ENCODE measurements at regions not wholly inside any gene's neighbourhood (a gene's known extent, or its start where the extent isn't known, plus 50 kb on each side); places are given as distances from the start of the nearest gene placed in this dataset.

DNA sequence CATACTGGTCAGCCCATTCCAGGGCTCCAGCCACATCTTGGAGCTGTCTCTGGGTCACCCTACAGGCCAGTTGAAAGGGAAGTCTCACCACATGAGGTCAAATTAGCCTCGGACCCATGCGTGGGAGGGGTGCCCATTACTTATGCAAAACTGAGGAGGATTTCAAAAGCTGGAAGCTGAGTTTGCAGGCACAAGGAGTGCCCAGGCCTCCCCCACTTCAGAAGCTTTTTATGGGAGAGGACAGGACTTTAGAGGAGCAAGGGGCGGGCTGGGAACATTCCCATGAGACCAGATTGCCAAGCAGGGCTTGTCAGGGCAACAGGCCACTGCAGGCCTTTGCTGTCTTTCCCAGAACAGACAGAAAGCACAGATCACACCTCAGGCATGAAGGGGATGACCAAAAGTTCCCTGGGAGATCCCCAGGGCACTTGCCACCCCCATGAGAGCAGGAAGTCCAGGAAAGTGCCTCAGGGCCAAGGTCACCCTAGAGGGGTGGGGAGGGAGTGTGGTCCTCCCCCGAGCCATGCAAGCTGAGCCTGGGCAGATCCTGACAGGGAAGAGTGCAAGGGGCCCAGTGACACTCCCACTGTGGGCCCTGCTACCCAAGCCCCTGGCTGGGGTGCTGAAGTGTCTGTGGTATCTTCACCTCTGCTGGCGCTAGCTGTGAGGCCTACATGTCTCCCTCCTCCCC is 267.7 kb downstream of the BCL11A start:
- no peak for DNase-seq

DNA sequence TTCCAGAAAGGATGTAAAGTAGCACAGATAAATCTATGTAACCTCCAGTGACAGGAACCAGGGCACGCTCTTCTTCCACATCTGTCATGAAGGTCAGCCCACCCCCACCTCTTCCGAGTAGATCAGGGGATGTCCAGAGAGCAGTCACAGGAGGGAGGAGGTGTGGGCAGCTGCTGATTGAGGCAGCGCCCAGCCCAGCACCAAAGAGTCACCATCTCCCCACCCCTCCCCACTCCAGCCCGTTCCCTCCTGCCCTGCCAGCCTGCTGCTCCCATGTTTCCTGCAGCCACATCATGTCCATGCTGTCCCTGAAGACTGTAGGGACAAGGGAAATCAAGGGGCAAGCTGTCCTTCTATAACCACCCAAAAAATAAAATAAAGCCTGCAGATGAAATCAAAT is 269.8 kb downstream of the BCL11A start:
- no peak for DNase-seq

DNA sequence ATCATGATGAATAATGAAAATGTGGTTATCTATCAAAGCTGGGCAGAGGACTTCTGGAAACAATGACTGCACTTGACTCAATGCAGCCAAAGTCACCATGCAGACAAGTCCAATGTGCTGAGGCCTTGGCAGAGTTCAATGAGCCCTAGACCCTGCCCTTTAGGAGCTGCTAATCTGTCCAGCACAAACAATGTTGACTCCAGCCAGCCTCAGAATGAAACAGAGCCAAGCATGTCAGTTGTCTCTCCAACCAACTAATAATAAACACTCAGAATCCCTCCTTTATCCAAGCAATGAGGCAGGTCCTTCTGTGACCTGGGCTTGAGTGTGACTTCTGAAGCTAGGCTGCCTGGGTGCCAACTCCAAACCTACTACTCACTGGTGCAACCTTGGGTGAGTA is 270.6 kb downstream of the BCL11A start:
- DNase-seq: no peak

DNA sequence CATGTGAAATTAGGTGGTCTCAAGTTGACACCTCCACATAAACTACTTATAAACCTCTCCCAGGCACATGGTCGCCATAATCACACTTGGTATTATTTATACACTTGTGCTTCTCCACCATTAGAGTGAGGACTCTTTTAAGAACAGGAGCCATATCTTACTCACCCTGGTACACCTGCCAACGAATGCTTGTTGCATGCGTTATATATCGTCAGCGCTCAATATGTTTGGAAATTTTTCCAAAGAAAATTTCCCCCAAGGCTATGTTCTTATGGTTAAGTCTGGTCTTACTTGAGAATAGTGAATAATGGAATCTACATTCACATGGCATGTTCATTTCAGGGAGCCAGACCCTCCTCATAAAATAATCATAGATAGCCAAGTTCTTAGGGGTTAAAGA is 271.7 kb downstream of the BCL11A start:
- no peak for DNase-seq

DNA sequence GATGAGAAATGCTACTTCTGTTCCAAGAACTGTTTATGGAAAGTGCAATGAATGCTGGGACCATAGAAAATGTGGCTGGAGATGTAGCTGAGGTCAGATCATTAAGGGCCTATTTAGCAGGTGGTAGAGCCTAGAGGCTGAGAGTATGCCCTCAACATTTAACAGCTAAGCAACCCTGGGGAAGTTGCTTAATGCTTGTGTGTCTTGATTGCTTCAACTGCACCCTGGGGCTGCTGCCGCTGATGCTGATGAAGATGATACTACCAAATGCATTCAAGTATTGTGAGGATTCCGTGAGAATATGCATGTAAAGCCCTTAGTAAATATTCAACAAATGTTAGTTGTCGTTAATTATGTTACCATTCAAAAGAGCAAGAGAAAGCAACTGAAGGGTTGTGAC is 273.2 kb downstream of the BCL11A start:
- no peak for DNase-seq

DNA sequence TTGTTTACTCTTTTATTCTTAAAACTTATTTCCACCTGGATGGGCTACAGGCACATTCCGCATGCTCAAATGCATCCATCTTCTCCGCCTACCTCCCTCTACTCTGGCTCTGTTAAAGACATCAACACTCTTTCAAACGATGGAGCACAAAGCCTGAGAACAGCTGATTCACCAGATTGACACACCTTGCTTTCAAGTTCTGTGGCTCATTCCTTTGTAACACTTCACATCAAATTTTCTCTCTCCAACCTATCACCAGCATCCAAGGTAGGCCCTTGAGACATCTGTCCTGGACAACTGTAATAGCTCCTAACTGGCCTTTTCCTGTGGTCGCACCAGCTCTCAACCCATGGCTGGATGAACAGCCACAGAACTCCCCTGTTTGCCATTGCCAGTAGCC is 274.5 kb downstream of the BCL11A start:
- no peak for DNase-seq

DNA sequence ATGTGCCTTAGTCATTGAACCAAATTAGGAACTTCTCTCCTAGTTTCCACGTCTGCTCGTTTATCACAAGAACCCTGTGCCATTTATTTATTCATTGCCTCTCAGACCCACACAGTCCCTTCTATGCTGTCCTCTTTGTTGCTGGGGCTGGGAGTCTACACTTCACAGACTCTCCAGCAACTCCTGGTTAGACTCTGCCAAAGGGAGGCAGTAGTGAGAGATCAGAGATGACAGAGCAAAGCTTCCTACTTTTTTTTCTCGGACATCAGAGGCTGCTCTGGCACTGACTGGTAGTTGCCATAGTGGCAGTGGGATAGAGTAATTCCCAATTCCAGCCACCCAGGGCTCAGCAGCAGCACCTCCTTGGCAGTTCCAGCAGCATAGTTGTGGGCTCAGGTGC is 277.5 kb downstream of the BCL11A start:
- no peak for DNase-seq

DNA sequence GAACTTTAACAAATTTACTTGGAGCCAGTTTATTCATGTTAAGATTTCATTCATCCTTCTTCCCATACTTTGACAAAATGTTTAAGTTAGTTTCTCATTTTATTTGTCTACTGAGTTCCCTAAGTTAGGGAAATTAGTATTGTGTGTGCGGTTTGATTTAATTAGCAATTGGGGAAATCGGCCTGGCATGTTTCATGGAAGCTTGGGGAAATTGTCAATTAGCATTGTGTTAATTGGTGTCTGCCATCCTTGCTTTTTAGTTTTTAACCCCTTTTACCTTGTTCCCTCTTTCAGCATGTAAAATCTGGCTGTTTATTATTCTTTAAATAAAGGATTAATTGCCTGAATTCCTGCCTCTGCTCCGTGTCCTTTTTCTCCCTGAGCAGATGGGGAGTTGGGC is 279.6 kb downstream of the BCL11A start:
- DNase-seq: no peak

DNA sequence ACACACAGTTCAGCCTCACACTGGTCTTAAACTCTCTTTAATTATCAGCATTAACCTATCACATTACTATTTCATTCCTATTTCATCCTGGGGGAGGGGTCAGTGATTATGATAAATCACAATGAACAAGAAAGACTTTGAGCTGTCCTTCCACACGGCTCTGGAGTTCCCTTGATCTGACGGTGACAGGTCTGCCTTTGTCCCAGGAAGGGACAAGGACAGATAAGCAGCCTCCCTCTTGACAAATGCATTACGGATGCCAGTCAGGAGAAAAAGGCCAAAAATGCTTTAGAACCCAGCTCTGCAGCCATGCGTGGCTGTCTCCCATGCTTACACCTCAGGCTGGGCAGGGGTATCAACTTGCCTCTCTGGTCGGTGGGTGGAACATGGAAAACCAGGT is 281.7 kb downstream of the BCL11A start:
- no peak for DNase-seq

DNA sequence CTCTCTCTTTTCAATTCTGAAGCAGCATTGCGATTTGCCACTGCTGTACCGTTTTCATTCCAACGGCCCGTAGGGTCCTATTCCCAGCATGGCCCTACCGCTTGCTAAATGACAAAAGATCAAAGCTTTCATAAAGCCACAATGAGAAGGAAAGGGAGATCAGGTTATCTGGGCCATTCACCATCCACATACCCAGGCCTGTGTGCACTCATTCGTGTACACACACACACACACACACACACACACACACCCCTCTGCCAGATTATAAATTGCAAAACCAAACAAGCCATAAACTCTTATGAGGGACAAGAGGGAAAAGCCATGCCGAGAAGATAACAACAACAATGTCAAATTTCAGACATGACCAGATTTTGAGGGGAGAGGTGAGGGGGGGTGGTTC is 282.3 kb downstream of the BCL11A start:
- DNase-seq: no peak

DNA sequence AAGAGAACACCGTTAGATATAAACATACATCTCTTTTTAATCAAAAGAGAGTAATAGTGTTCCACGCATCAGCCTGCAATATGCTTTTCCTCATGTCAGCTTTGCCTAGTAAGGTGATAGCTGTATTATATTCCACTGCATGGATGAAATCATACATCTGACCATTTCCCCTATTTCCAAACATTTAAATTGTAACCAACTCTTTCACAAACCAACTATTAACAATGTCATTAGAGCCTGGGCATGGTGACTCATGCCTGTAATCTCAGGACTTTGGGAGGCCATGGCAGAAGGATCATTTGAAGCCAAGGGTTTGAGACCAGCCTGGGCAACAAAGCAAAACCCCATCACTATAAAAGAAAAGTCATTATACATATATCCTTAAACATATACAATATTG is 284.8 kb downstream of the BCL11A start:
- DNase-seq: no peak

DNA sequence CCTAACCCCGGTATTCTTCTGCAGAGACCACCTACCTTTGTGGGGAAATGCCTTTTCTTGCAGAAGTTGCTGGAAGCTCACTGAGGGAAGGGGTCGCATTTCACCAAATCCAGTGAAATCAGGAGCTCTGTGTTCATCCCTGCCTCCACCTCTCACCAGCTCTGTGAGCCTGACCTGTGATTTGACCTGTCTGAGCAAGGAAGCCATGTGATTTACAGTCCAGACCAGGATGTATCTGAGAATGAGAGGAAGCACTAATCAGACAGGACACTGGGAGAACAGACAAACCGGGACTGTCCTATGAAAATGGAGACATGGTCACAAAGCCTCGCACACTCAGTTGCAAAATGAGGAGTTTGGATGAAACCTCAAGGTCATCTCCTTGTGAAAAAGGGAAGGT is 285.4 kb downstream of the BCL11A start:
- no peak for DNase-seq

DNA sequence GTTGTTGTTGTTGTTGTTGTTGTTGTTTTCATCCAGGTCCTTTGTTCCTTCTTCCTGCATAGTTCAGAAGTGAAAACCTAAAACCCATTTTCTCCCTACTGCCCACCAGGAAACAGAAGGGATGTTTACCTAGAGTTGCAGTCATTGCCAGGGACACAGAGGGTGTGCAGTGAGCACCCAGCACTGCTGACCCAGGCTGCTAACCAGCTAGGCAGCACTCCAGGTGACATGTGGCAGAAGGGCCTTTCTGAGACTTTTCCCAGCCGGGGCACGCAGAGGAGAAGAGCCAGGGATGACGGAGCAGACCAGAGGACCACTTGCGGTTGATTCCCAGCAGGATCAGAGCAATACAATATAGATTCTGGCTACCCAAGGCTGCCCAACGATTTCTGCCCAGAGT is 286.3 kb downstream of the BCL11A start:
- no peak for DNase-seq

DNA sequence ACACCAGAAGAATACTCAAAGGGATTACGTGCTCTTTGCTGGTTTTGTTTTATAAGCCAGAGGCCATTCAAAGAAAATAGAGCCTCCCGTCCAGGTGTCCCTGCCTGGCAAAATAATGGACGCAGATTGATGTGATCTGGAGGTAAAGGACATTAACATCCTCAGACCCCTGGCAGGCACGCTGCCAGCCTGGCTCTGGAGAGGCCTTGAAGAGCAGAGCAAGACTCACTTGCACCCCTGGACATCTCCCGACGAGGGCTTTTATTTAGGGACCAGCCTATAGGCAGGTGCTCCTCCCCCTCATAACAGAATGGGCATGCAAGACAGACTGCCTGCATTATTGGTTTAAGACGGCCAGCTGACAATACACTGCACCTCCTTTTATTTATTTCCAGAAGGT is 291.3 kb downstream of the BCL11A start:
- no peak for DNase-seq

DNA sequence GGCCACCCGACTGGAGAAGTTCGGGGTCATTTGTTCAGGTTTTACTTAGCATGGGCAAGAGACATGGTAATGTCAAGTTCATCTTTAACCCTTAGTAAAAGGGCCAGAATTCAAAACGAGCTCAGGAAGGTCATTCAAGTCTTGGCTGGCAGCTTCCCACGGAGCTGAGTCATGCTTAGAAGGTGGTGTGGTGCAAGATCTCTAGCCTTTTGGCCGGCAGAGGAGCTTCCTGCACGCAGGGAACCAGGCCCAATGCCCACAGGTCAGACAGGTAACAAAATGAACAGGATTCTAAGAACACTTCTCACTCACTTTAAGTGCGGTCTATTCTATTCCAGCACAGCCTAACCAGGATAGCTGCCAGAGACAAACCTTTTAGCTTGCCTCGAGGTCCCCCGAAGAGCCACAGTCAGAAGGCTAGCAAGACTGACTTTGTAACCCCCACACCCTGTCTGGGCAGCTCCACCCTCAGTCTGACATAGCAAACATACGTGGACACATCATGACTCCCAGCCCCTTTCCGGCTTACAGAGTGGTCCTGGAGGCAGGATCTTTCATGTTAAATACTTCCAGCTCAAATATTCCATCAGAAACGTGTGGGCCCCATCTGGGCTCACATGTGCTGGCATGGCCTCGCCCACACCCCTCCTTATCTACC is 292.7 kb downstream of the BCL11A start:
- no peak for DNase-seq

DNA sequence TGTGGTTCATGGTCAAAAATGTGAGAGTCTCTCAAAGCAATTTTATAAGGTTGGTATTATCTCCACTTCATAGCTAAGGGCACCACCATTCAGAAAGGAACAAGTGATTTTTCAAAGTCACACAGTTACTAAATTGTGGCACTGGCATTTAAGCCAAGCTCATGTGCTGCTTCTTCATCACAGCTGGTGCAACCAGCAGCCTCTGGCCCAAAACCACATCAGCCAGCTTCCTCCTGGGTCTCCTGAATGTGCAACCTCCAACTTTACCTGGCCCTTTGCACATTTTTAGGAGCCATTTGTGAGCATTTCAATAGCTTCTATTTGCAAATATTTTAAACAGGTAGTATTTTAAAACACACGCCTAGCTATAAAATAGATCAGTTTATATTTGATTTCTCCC is 293.7 kb downstream of the BCL11A start:
- no peak for DNase-seq

DNA sequence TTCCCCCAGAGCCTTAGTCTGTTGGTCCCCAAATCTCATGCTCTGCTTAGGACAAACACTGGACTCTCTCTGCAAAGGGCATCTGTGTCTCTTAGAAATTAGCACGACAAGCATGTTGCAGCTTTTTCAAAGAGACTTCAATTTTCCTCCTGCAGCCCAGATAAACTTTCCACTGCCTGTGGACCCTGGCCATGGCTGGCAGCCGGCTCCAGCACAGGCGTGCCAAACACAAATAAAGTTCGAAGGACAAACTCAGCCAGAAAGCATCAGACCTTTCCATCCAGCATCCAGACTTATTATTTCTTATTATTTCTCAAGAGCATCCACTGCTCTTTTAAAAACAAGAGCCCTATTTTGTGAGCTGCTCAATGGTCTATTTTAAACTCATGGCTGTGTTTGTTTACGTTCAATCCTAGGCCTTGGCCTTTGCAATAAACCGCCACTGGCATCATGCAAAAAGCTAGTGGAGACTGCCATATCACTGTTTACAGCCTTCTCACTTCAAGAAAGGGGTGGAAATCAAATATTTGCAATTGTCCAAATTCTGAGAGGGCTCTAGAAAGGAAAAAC is 300.8 kb downstream of the BCL11A start:
- no peak for DNase-seq

DNA sequence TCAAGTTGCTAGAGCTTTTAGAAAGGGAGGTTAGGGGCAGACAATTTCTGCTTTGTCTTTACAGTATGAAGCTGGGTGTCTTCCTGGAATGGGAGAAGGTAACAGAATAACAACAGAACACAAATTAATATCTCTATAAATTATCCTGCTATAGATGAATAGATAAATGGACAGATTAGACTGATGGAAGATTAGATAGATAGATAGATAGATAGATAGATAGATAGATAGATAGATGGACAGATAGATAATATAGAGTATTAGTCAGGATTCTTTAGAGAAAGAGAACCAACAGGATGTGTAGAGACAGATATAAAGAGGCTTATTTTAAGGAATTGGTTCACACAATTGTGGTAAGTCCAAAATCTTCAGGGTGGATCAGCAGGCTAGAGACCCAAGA is 302.2 kb downstream of the BCL11A start:
- DNase-seq: no peak

DNA sequence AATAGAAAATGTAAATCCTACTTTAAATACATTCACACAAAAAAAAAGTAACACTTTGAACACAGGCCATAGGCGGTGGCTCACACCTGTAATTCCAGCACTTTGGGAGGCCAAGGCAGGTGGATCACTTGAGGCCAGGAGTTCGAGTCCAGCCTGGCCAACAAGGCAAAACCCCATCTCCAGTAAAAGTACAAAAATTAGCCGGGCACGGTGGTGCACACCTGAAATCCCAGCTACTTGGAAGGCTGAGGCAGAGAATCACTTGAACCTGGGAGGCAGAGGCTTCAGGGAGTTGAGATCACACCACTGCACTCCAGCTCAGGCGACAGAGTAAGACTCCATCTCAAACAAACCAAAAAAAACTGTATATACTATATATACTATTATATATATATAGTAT is 303.6 kb downstream of the BCL11A start:
- DNase-seq: no peak

DNA sequence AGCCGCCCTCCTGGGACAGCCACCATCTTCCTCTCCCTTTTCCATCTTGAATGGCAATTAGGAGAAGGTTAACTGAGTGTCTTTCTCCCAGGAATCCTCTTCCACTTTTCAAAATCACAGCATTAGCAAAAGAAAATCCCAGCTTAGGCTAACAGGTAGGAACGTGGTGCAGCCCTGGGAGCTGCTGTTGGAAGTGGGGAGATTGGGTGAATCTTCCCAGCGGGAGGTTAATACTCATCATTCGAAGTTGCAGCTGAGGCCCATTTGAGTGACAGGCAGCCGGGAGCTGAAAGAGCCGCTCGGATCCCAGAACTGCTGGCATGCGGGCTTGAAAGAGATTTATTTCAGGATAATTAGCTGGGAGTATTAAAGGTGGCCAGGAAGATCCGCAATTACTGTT is 306.0 kb downstream of the BCL11A start:
- no peak for DNase-seq

DNA sequence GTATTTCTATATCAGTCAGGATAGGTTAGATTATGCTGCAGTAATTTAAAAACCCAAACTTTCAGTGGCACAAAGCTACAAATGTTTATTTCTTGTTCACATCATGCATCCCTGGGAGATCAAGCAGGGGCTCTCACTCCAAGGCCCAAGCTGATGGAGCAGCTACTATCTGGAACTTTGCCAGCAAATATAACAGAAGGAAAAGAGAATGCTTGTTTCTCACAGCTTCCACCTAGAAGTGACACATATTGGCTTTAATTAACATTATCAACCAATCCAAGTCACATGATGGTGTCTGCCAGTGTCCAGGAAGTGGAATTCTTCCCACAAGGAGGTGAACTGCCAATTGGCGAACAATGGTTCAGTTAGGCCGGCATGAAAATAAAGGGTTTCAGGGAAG is 306.9 kb downstream of the BCL11A start:
- DNase-seq: no peak

DNA sequence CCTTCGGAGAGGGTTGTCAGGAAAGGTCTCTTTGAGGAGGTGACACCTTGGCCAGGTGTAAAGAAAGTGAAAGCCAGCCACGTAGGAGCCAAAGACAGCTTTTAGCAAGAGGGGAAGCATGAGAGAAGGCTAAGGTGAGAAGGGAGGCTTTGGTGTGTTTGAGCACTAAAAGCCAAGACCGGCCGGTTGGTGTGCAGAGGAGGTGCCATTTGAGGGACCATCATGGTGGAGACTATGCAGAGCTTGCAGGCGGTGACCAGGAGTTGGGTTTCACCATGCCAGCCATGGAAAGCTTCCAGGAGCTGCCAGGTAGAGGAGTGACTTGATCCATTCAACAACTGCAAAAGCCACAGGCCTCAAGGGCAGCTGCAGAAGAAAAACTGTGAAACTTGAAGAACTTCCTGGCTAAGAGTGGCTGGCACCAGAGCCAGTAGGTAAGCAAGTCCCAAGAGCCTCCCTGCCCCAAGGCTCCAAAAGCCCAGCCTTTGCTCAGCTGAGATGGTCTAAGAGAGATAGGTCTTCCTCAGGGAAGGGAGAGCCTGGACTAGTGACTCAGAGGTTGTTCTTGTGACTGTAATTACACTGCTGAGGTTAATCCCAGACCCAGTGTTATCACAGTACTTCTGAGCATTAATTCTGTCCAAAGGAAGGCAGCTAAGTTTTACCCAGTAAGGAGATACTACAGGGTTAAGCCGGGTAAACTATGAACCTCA is 319.0 kb downstream of the BCL11A start:
- DNase-seq: no peak

DNA sequence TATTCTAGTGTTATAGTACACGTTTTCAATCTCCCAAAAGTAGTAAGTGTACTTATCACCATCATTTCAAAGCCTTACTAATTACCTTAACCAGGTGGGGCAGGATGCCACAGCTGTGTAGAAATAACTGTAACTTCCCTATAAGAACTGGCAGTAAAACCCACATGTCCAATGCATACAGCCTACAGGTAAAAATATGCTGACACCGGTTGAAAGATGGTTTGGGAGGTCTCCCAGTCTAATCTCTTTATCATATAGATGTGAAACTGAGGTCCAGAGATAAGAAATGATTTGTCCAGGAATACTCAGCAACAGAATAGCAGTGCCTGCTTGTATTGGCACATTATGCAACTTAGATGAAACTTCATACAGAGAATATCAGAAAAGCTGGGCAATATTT is 322.9 kb downstream of the BCL11A start:
- DNase-seq: no peak

DNA sequence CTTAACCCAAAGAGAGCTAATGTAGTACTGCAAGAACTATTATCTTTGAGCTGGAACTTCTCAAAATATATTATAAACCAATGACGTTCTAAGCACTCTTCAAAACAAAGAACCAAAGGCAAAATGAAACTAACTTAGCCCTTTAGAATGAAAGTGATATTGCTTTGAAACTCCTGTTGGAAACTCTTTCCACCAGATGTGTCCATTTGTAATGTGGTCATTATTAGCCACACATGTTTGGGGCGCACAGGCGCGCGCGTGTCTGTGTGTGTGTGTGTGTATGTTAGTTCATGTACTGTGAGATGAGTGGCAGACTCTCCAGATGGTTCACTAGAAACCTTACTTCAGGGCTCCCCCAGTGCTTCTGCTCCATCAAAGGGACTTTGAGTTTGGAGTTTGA is 323.4 kb downstream of the BCL11A start:
- no peak for DNase-seq
